ENCODE measurements at regions not wholly inside any gene's neighbourhood (a gene's known extent, or its start where the extent isn't known, plus 50 kb on each side); places are given as distances from the start of the nearest gene placed in this dataset.

DNA sequence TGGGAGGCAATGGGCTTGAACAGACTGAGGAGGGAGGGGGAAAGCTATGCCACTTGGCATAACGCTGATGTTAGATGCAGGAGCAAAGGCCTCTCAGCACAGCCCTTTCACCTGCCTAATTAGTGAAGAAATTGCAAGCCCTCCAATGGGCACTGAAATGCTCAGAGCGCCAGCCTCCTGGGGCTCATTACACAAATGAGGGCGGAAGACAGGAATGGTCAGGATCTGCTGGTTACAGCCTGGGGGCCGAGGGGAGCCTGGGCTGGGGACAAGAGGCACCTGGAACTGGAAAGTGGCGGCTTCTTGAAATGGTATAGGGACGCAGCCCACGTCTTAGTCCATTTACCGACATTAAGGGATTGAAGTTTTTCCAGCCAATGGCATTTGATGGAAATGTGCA lies 50.2 kb upstream of the PLET1 start:
- ChIA-PET POLR2A (no interaction called here), CTCF (interaction anchor here (1.0 to 1.5 kb wide), 3 partner anchors 9 to 143 kb away, joined by 3 to 4 read pairs (median 3); no protein-coding TSS in a partner anchor)
- peaks cover 7% of the 10 kb centered on the region for H3K36me3 Mint-ChIP-seq
- peaks cover 8% of the 10 kb centered on the region for H3K4me1 Mint-ChIP-seq
- H3K9me3 Mint-ChIP-seq, result peaks cover 12% of the 10 kb centered on the region
- H3K27ac Mint-ChIP-seq, result no peak overlapping the region
- DNase-seq (ENCODE audit: low spot score), result no peak
- H3K27me3 Mint-ChIP-seq (ENCODE audit: low read depth), result peaks cover 7% of the 10 kb centered on the region; the same call in 1 of the 2 replicates
- no peak overlapping the region for H3K4me3 Mint-ChIP-seq
- ATAC-seq, result peak; percentile 69
- no peak for TF ChIP-seq EMX1 (CRISPR knock-in tag; IDR thresholded peaks at IDR 0.05)
- no peak for TF ChIP-seq MXD4 (CRISPR knock-in tag; IDR thresholded peaks at IDR 0.05; ENCODE audit: borderline replicate concordance)
- TF ChIP-seq ZNF121 (CRISPR knock-in tag; IDR thresholded peaks at IDR 0.05), result no peak
- no peak for TF ChIP-seq GRHL2 (CRISPR knock-in tag; IDR thresholded peaks at IDR 0.05; ENCODE audit: insufficient replicate concordance, severe bottlenecking)
- TF ChIP-seq TEAD1 (CRISPR knock-in tag; IDR thresholded peaks at IDR 0.05), result no peak
- TF ChIP-seq, protein P1, sequence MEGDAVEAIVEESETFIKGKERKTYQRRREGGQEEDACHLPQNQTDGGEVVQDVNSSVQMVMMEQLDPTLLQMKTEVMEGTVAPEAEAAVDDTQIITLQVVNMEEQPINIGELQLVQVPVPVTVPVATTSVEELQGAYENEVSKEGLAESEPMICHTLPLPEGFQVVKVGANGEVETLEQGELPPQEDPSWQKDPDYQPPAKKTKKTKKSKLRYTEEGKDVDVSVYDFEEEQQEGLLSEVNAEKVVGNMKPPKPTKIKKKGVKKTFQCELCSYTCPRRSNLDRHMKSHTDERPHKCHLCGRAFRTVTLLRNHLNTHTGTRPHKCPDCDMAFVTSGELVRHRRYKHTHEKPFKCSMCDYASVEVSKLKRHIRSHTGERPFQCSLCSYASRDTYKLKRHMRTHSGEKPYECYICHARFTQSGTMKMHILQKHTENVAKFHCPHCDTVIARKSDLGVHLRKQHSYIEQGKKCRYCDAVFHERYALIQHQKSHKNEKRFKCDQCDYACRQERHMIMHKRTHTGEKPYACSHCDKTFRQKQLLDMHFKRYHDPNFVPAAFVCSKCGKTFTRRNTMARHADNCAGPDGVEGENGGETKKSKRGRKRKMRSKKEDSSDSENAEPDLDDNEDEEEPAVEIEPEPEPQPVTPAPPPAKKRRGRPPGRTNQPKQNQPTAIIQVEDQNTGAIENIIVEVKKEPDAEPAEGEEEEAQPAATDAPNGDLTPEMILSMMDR (IDR thresholded peaks at IDR 0.05), result no peak
- TF ChIP-seq FOXK1 (CRISPR knock-in tag; IDR thresholded peaks at IDR 0.05), result no peak
- TF ChIP-seq, protein P2, sequence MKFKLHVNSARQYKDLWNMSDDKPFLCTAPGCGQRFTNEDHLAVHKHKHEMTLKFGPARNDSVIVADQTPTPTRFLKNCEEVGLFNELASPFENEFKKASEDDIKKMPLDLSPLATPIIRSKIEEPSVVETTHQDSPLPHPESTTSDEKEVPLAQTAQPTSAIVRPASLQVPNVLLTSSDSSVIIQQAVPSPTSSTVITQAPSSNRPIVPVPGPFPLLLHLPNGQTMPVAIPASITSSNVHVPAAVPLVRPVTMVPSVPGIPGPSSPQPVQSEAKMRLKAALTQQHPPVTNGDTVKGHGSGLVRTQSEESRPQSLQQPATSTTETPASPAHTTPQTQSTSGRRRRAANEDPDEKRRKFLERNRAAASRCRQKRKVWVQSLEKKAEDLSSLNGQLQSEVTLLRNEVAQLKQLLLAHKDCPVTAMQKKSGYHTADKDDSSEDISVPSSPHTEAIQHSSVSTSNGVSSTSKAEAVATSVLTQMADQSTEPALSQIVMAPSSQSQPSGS (CRISPR knock-in tag; IDR thresholded peaks at IDR 0.05; ENCODE audit: borderline replicate concordance, low read depth), result no peak
- TF ChIP-seq ZNF423 (CRISPR knock-in tag; IDR thresholded peaks at IDR 0.05), result no peak
- TF ChIP-seq ARID4B (CRISPR knock-in tag; IDR thresholded peaks at IDR 0.05; ENCODE audit: borderline replicate concordance), result no peak
- no peak for TF ChIP-seq ZNF317 (CRISPR knock-in tag; IDR thresholded peaks at IDR 0.05; ENCODE audit: borderline replicate concordance, low read depth)

DNA sequence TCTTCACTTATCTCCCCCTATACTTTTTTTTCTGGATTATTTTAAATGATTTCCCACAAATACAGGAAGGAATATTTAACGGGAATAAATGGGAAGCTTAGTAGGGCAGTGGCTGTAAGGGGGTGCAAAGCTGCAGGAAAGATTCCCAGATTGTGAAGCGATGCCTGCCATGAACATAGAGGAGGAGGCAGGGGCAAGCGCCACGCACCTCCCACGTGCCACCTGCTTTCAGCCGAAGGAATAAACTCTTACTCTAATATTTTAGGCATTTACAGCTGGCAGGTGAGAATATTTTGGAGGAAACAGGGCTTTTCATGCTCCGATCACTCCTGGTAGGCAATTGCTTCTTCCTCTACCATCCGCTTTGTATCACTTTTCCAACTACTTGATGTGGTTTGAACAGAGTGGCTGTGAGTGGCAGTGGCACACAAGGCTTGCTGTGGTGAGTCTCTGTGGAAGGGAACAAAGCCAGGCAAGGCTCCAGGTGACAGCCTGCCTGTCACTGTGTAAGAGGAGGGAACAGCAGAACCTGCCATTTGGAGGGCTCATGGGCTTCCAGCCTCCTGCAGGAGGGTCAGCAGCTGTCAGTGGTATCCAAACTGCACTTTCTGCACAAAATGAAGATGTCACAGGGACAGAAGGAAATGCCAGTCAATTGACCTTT lies 54.5 kb upstream of the PLET1 start:
- Mint-ChIP-seq H3K27me3 (ENCODE audit: low read depth) (peaks cover 10% of the 10 kb centered on the region), H3K4me1 (peaks cover 8% of the 10 kb centered on the region), H3K36me3 (no peaks in the 10 kb centered on the region), H3K27ac (no peak overlapping the region), H3K4me3 (no peak overlapping the region), H3K9me3 (no peaks in the 10 kb centered on the region)
- ATAC-seq, result no peak
- TF ChIP-seq ZNF671 (CRISPR knock-in tag; IDR thresholded peaks at IDR 0.05), result no peak
- no peak for TF ChIP-seq SOX15 (CRISPR knock-in tag; IDR thresholded peaks at IDR 0.05)
- TF ChIP-seq ZNF219 (CRISPR knock-in tag; IDR thresholded peaks at IDR 0.05; ENCODE audit: borderline replicate concordance), result no peak
- TF ChIP-seq ZNF232 (CRISPR knock-in tag; IDR thresholded peaks at IDR 0.05), result no peak
- TF ChIP-seq FOXJ3 (CRISPR knock-in tag; IDR thresholded peaks at IDR 0.05; ENCODE audit: borderline replicate concordance), result no peak
- TF ChIP-seq HMGA2 (CRISPR knock-in tag; IDR thresholded peaks at IDR 0.05), result no peak
- POLR2A ChIA-PET, result no interaction called here
- DNase-seq (ENCODE audit: low spot score), result no peak
- CTCF ChIA-PET, result no interaction called here

Measured in WTC11 (cell line).